ENCODE measurements at regions not wholly inside any gene's neighbourhood (a gene's known extent, or its start where the extent isn't known, plus 50 kb on each side); places are given as distances from the start of the nearest gene placed in this dataset.

DNA sequence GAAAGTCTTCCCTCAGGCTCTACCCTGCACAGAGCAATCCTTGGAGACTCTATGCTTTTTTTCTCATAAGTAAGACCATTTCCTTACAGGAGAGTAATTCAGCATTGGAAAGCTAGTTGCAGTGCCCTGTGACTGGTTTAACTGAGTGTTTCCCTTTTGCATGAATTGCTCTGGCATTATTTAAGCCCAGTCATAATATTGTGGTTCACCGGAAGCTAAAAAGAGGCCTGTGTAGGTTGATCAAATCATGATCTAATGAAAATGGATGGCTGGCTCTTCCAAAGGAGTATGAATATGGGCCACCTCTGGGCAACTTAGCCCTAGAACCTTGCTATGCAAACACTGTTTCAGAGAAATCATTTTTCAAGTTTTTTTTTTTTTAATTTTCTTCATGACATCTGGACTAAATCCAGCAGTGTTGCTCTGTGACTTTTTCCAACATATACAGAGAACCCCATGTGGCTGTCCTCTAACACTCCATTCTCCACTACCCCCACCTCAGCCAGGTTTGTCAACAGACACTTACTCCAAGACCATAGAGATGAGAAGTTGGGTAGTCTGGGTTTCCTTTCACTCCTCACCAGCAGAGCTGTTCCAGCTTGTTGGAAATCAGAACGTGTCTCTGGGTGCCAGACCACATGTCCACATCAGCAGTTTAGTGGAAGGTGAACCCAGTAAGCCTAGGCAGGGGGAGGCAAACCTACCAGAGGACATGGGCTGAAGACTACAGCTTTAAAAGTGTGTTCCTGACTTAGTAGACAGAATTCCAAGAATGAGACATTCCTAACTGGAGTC is 175.2 kb upstream of the SLC14A2 start:
- TF ChIP-seq EP300 (IDR thresholded peaks at IDR 0.05) = no peak
- no peak for TF ChIP-seq POLR2AphosphoS5 (IDR thresholded peaks at IDR 0.05)
- no peak for TF ChIP-seq CTCF (IDR thresholded peaks at IDR 0.05)
- TF ChIP-seq POLR2A (IDR thresholded peaks at IDR 0.05) = no peak
- Histone ChIP-seq H3K4me3 (no peak overlapping the region), H3K36me3 (no peaks in the 10 kb centered on the region), H3K27me3 (no peaks in the 10 kb centered on the region), H3K4me1 (peaks cover 5% of the 10 kb centered on the region), H3K9me3 (no peaks in the 10 kb centered on the region), H3K27ac (no peak overlapping the region)
- DNase-seq (ENCODE audit: low spot score in 2 of 2) = no peak
- 77% methylated on average over 2 of the region's 2 CpGs for WGBS

DNA sequence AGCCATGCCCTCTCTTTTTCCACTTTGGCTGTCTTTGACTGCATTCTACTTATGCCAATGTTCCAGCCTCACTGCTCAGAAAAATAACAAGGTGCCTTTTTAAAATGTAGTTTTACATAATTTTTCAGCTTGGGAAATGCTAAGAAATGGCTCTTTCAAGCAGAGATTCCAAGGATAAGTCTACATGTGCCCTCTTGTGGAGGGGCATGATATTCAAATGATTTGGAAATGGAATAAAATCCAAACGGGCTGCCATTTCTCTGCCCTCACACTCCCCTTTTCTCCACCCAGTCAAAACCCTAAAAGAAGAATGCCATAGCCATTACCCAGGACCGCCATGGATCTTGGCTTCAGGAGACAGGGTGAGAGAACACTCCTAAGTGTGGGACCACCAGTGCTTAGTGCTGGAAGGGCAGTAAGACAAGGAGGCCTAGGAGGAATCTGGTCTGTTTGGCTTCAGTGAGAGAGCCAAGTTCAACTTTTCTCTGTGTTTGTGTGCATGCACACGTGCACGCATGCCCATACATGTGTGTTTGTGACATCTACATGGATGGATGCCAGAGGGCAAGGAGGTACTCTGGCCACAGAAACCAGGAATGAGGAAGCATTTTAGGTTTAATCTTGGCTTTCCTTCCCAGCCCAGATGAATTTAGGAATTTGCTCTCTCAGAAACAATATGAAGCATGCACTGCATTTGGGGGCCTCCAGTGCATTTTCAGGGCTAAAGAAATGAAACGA is 174.0 kb upstream of the SLC14A2 start:
- H3K27ac ChIP-seq = no peak overlapping the region
- H3K4me3 ChIP-seq = no peak overlapping the region
- H3K4me1 ChIP-seq = peaks cover 5% of the 10 kb centered on the region
- 69% methylated on average over 5 of the region's 5 CpGs for WGBS
- no peaks in the 10 kb centered on the region for H3K9me3 ChIP-seq
- no peaks in the 10 kb centered on the region for H3K36me3 ChIP-seq
- no peak for TF ChIP-seq POLR2AphosphoS5 (IDR thresholded peaks at IDR 0.05)
- no peak for DNase-seq (ENCODE audit: low spot score in 2 of 2)
- no peaks in the 10 kb centered on the region for H3K27me3 ChIP-seq

DNA sequence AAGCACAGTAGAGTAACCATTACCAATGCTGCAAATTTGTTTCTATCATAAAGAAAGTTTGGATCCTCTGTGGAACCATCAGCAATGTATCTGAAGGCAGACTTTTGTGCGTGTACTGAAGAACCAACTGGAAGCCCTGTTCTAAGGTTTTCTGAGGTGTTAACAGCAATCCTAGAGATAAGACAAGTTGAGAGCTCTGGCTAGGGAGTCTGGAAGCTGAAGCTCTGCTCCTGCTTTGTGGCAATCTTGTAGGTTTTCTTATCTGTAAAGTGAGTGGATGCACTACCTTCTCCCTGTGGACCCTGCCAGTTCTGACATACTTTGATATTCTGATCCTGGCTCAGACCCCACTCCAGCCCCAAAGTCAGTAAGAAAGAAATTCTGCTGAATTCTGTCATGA is 171.2 kb upstream of the SLC14A2 start:
- WGBS = 90% methylated on average over 1 of the region's 1 CpG

GRCh38 chr18:45447355-45448265 is 167.7 kb upstream of the SLC14A2 start:
- TF ChIP-seq CTCF (IDR thresholded peaks at IDR 0.05) (no peak), POLR2AphosphoS5 (IDR thresholded peaks at IDR 0.05) (no peak), POLR2A (IDR thresholded peaks at IDR 0.05) (no peak), EP300 (IDR thresholded peaks at IDR 0.05) (no peak)

More for the DNA sequence above, 171.2 kb upstream of the SLC14A2 start:
- Histone ChIP-seq H3K4me3 (no peak overlapping the region), H3K9me3 (no peaks in the 10 kb centered on the region), H3K36me3 (no peaks in the 10 kb centered on the region), H3K27me3 (no peaks in the 10 kb centered on the region), H3K4me1 (peaks cover 5% of the 10 kb centered on the region), H3K27ac (no peak overlapping the region)
- no peak for DNase-seq (ENCODE audit: low spot score in 2 of 2)
- no peak for TF ChIP-seq EP300 (IDR thresholded peaks at IDR 0.05)
- no peak for TF ChIP-seq CTCF (IDR thresholded peaks at IDR 0.05)

DNA sequence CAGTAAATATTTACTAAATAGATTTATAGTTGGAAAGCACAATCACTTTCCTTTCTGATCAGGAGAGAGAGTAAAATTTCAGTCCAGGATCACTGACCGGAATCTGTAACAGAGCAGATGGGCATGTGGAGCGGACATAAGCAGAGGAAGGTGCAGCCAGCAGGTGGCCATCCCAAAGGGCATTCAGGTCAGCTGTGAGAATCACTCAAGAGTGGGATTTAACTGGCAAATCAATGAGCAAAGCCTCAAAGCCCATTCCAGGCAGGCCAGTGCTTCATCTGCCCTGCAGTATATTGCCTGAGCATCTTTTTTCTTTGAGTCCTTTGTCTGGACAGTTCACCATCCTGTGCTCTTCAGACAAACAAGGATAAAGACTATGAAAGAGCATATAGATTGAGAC is 166.4 kb upstream of the SLC14A2 start:
- 97% methylated on average over 2 of the region's 2 CpGs for WGBS
- Histone ChIP-seq H3K36me3 (no peaks in the 10 kb centered on the region), H3K9me3 (no peaks in the 10 kb centered on the region), H3K27ac (peak overlapping the region; percentile 72), H3K27me3 (no peaks in the 10 kb centered on the region), H3K4me1 (peaks cover 4% of the 10 kb centered on the region), H3K4me3 (no peak overlapping the region)
- TF ChIP-seq POLR2AphosphoS5 (IDR thresholded peaks at IDR 0.05) (no peak), CTCF (IDR thresholded peaks at IDR 0.05) (no peak), EP300 (IDR thresholded peaks at IDR 0.05) (no peak), POLR2A (IDR thresholded peaks at IDR 0.05) (no peak)
- no peak for DNase-seq (ENCODE audit: low spot score in 2 of 2)

More at GRCh38 chr18:45447355-45448265, 167.7 kb upstream of the SLC14A2 start:
- Histone ChIP-seq H3K36me3 (no peaks in the 10 kb centered on the region), H3K4me3 (no peak overlapping the region), H3K27me3 (no peaks in the 10 kb centered on the region), H3K27ac (no peak overlapping the region), H3K4me1 (peaks cover 4% of the 10 kb centered on the region), H3K9me3 (no peaks in the 10 kb centered on the region)
- 64% methylated on average over 2 of the region's 2 CpGs for WGBS
- DNase-seq (ENCODE audit: low spot score in 2 of 2) = no peak
